ENCODE measurements at regions not wholly inside any gene's neighbourhood (a gene's known extent, or its start where the extent isn't known, plus 50 kb on each side); places are given as distances from the start of the nearest gene placed in this dataset.

DNA sequence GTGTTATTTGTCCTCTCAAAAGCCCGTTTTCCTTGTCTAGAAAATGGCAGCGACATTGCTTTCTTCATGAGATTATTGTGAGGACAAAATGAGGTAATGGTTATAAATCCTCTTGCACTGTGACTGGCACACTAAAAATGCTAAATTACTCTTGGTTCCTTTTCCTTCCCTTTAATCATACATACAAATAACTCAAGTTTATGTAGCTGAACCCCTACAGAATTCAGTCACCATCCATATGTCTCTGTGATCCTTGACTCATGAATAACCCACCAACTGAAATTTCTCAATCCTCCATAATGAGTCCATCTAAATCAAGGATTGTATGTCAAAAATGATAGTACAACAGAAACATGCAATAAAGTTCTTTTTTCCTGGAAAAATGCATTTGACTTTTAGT lies 71.3 kb upstream of the VWC2 start:
- Histone ChIP-seq H3K27me3 (ENCODE audit: insufficient read depth, low read length, poor library complexity, severe bottlenecking) (no peaks in the 10 kb centered on the region), H3F3A (ENCODE audit: low read depth) (no peaks in the 10 kb centered on the region), H2AFZ (ENCODE audit: low read length) (no peak overlapping the region), H3K4me1 (ENCODE audit: insufficient read depth, low read length, poor library complexity, severe bottlenecking) (no peaks in the 10 kb centered on the region), H3K79me2 (ENCODE audit: insufficient read depth, low read length) (no peaks in the 10 kb centered on the region), H3K9ac (ENCODE audit: low read depth, low read length, poor library complexity, severe bottlenecking) (no peak overlapping the region), H3K9me3 (ENCODE audit: insufficient read depth, low read depth, low read length) (no peaks in the 10 kb centered on the region), H3K36me3 (ENCODE audit: insufficient read depth, low read length) (no peaks in the 10 kb centered on the region), H3K9me2 (replicated peaks; ENCODE audit: low read depth, low read length) (no peaks in the 10 kb centered on the region), H3K4me3 (ENCODE audit: low read length, poor library complexity, severe bottlenecking) (no peak overlapping the region), H3K4me2 (ENCODE audit: low read depth, low read length, poor library complexity, severe bottlenecking) (no peak overlapping the region), H4K20me1 (ENCODE audit: insufficient read depth, low read length, poor library complexity, severe bottlenecking) (no peaks in the 10 kb centered on the region)
- TF ChIP-seq, protein P1, sequence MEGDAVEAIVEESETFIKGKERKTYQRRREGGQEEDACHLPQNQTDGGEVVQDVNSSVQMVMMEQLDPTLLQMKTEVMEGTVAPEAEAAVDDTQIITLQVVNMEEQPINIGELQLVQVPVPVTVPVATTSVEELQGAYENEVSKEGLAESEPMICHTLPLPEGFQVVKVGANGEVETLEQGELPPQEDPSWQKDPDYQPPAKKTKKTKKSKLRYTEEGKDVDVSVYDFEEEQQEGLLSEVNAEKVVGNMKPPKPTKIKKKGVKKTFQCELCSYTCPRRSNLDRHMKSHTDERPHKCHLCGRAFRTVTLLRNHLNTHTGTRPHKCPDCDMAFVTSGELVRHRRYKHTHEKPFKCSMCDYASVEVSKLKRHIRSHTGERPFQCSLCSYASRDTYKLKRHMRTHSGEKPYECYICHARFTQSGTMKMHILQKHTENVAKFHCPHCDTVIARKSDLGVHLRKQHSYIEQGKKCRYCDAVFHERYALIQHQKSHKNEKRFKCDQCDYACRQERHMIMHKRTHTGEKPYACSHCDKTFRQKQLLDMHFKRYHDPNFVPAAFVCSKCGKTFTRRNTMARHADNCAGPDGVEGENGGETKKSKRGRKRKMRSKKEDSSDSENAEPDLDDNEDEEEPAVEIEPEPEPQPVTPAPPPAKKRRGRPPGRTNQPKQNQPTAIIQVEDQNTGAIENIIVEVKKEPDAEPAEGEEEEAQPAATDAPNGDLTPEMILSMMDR (conservative IDR thresholded peaks at IDR 0.05; ENCODE audit: low read length), result no peak
- TF ChIP-seq EZH2phosphoT487 (IDR thresholded peaks at IDR 0.05; ENCODE audit: borderline replicate concordance), result no peak

DNA sequence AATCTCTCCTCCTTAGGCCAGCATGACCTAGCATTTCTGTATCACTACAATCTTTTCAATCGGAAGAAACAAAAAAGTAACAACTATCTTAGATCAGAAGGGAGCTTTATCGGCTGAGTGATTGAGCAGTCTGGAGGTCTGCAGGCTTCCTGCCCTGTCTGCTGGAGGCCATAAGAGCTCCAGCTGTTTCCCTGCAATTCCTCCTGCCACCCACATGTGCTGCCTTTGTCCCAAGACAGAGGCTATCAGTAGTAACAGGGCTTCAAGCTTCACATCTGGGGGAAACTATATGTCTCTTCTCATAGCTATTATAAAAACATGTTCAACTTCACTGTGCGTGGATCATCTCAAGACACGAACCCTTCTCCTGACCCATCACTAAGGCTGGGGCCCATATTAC lies 70.1 kb upstream of the VWC2 start:
- H3K4me1 ChIP-seq (ENCODE audit: insufficient read depth, low read length, poor library complexity, severe bottlenecking), result no peaks in the 10 kb centered on the region
- TF ChIP-seq, protein P1 (conservative IDR thresholded peaks at IDR 0.05; ENCODE audit: low read length), result no peak
- TF ChIP-seq EZH2phosphoT487 (IDR thresholded peaks at IDR 0.05; ENCODE audit: borderline replicate concordance), result no peak
- no peak overlapping the region for H3K4me3 ChIP-seq (ENCODE audit: low read length, poor library complexity, severe bottlenecking)
- H3K79me2 ChIP-seq (ENCODE audit: insufficient read depth, low read length), result no peaks in the 10 kb centered on the region
- H2AFZ ChIP-seq (ENCODE audit: low read length), result no peak overlapping the region
- no peaks in the 10 kb centered on the region for H3K9me2 ChIP-seq (replicated peaks; ENCODE audit: low read depth, low read length)
- no peaks in the 10 kb centered on the region for H3K27me3 ChIP-seq (ENCODE audit: insufficient read depth, low read length, poor library complexity, severe bottlenecking)
- H3K36me3 ChIP-seq (ENCODE audit: insufficient read depth, low read length), result no peaks in the 10 kb centered on the region
- H4K20me1 ChIP-seq (ENCODE audit: insufficient read depth, low read length, poor library complexity, severe bottlenecking), result no peaks in the 10 kb centered on the region
- H3F3A ChIP-seq (ENCODE audit: low read depth), result no peaks in the 10 kb centered on the region
- no peak overlapping the region for H3K4me2 ChIP-seq (ENCODE audit: low read depth, low read length, poor library complexity, severe bottlenecking)
- H3K9ac ChIP-seq (ENCODE audit: low read depth, low read length, poor library complexity, severe bottlenecking), result no peak overlapping the region
- no peaks in the 10 kb centered on the region for H3K9me3 ChIP-seq (ENCODE audit: insufficient read depth, low read depth, low read length)

DNA sequence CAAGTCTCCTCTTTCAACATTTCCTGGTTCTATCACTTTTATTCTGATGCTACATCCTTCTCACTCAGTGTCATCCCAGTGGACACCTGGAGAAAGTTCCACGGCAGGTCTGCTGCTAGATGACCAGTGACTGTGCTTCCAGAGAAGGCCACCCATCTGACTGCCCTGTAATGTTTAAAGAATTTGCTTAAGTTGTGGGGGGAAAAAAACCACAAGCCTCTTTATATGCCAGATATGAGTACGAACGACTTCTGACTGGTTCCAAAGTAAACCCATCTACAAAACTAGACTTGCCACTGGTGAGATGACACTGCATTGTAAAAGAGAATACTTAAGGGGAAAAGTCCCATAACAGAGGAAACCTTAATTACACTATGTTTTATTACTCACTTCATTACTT lies 69.6 kb upstream of the VWC2 start:
- Histone ChIP-seq H3K9me3 (ENCODE audit: insufficient read depth, low read depth, low read length) (no peaks in the 10 kb centered on the region), H2AFZ (ENCODE audit: low read length) (no peak overlapping the region), H3K4me1 (ENCODE audit: insufficient read depth, low read length, poor library complexity, severe bottlenecking) (no peaks in the 10 kb centered on the region)

More for the DNA sequence above, 69.6 kb upstream of the VWC2 start:
- TF ChIP-seq EZH2phosphoT487 (IDR thresholded peaks at IDR 0.05; ENCODE audit: borderline replicate concordance), result no peak
- TF ChIP-seq, protein P1 (conservative IDR thresholded peaks at IDR 0.05; ENCODE audit: low read length), result no peak
- Histone ChIP-seq H4K20me1 (ENCODE audit: insufficient read depth, low read length, poor library complexity, severe bottlenecking) (no peaks in the 10 kb centered on the region), H3K4me3 (ENCODE audit: low read length, poor library complexity, severe bottlenecking) (no peak overlapping the region), H3K27me3 (ENCODE audit: insufficient read depth, low read length, poor library complexity, severe bottlenecking) (no peaks in the 10 kb centered on the region), H3K9me2 (replicated peaks; ENCODE audit: low read depth, low read length) (no peaks in the 10 kb centered on the region), H3K36me3 (ENCODE audit: insufficient read depth, low read length) (no peaks in the 10 kb centered on the region), H3F3A (ENCODE audit: low read depth) (no peaks in the 10 kb centered on the region), H3K4me2 (ENCODE audit: low read depth, low read length, poor library complexity, severe bottlenecking) (no peak overlapping the region), H3K79me2 (ENCODE audit: insufficient read depth, low read length) (no peaks in the 10 kb centered on the region), H3K9ac (ENCODE audit: low read depth, low read length, poor library complexity, severe bottlenecking) (no peak overlapping the region)

All from Loucy (cell line).